Mucosa of descending colon (tissue), 3 donors: ENCODE measurements at regions not wholly inside any gene's neighbourhood (a gene's known extent, or its start where the extent isn't known, plus 50 kb on each side); places are given as distances from the start of the nearest gene placed in this dataset.

Experiments
- ATAC-seq: fragments of 200-7000 bp; cut with Tn5 transposase; one replicate; pipeline ENCODE4 v1.9.1; 2020; ENCODE audit warnings: mild to moderate bottlenecking, moderate library complexity
- DNase-seq, 3 donors: peaks; one replicate each; pipeline ENCODE4 v3.0.0-alpha.2; 2020
- H3K36me3 ChIP-seq: fragments of 200-600 bp; one replicate; pipeline ENCODE4 v1.8.0; 2021; ENCODE audit warnings: low read depth, mild to moderate bottlenecking
- H3K4me1 ChIP-seq: fragments of 200-600 bp; one replicate; pipeline ENCODE4 v1.8.0; 2021; ENCODE audit warnings: low read depth, mild to moderate bottlenecking
- H3K4me3 ChIP-seq: fragments of 200-600 bp; one replicate; pipeline ENCODE4 v1.8.0; 2021; ENCODE audit warnings: mild to moderate bottlenecking
- H3K9me3 ChIP-seq: fragments of 200-600 bp; one replicate; pipeline ENCODE4 v1.8.0; 2021; ENCODE audit warnings: mild to moderate bottlenecking
- CTCF ChIP-seq: fragments of 200-600 bp; IDR thresholded peaks from one replicate; pipeline ENCODE4 v1.8.0; 2022; ENCODE audit warnings: antibody characterized with exemption, mild to moderate bottlenecking
- intact Hi-C, 2 donors: fragments of 100-400 bp; cut with DNase I in 1 of 2; cut with micrococcal nuclease in 1 of 2; formaldehyde crosslinking; loops; one replicate each; pipeline versions ENCODE4 v1.11.0 to v1.11.1; 2022; cut with DNase I, micrococcal nuclease
- donor health status: DM: no; HTN: no; CAD: no; lungs with moderate emphysema.
- donor health status: DM: no; HTN: no; CAD: no.
- donor health status: DM: no; HTN: yes; CAD: no.

DNA sequence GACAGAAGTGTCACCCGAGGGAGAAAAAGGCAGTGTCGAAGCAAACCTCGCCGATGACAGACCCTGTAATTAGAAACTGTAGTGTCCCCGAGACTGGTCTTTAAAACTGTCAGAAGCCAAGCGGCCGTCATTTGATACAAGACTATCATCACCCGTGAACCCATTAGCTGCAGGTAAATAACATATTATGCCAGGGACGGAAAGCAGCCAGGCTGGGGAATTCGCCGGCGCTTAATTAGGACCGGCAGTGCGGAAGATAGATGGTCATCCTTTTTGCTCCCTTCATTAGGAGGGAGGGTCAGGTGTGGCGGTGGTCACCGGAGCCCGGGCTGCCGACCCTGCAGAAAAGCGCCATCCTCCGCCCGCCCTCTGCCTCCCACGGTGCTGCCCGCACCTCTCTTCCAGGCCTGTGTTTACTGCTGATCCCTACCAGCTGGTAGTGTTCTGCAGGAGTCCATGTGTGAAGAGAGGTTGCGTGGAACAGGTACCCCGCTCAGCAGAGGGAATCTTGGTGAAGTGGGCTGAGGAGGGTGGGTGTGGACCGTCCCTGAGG, 109.4 kb upstream of the GSE1 start:
- ATAC-seq: no peak
- intact Hi-C loops: no loop called here
- no peak for DNase-seq
- Histone ChIP-seq H3K36me3 (no peaks in the 10 kb centered on the region), H3K9me3 (no peaks in the 10 kb centered on the region), H3K4me1 (no peaks in the 10 kb centered on the region), H3K4me3 (no peak overlapping the region)
- no peak for TF ChIP-seq CTCF

DNA sequence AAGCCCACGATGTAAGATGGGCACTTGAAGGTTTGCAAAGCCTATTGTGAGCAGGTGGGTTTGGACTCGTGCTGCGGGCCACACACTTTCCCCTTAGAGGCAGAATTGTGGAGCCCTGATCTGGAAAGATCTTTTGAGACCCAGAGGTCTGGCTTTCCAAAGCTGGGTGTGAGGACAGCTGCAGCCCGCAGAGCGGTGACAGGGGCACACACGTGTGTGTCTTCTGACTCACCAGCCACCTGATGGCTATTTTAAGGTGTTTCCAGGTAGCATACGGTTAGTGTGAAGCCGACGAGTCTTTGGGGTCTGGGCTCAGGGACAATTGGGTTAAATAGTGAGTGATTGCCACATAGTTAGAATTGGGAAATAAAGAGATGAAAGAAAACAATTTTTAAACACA, 108.9 kb upstream of the GSE1 start:
- no peak for TF ChIP-seq CTCF
- ATAC-seq (no peak), DNase-seq (no peak)
- intact Hi-C loops: no loop called here
- Histone ChIP-seq H3K4me1 (no peaks in the 10 kb centered on the region), H3K4me3 (no peak overlapping the region), H3K9me3 (no peaks in the 10 kb centered on the region), H3K36me3 (no peaks in the 10 kb centered on the region)

DNA sequence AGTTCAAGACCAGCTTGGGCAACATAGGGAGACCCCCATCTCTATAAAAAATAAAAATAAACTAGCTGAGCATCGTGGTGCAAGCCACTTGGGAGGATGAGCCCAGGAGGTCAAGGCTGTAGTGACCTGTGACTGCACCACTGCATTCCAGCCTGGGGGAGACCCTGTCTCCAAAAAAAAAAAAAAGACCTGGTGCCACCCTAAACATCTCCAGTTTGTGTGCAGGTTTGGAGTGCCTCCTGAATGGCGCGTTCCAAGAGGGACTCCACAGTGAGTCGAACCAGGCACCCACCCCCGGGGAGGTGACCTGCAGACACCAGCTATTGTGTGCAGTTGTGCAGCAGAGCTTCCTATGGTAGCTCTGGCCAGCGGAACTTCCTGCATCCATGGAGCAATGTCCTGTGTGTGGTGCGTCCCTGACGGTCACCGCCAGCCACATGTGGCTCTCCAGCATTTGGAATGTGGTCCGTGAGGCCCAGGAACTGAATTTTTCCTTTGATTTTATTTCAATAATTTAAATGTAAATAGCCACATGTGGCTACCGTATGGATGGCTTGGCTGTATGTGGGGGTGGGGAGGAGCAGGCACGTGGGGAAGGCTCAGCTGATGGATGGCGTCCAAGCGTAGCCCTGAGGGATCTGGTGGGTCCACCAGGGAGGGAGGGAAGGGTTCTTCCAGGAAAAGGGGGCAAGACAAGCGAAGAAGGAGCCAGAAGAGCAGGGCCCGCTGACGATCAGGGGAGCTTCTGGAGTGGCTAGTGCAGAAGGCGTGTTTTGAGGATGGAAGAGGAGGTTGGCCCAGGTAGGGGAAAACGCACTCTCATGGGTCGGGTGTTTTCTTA, 107.1 kb upstream of the GSE1 start:
- no peak overlapping the region for H3K4me3 ChIP-seq
- intact Hi-C loops: no loop called here
- no peaks in the 10 kb centered on the region for H3K36me3 ChIP-seq
- H3K4me1 ChIP-seq: no peaks in the 10 kb centered on the region
- ATAC-seq (no peak), DNase-seq (no peak)
- no peaks in the 10 kb centered on the region for H3K9me3 ChIP-seq
- no peak for TF ChIP-seq CTCF

GRCh38 chr16:85506635-85506911, 106.5 kb upstream of the GSE1 start:
- ATAC-seq (no peak), DNase-seq (no peak)
- H3K36me3 ChIP-seq: no peaks in the 10 kb centered on the region
- no peak overlapping the region for H3K4me3 ChIP-seq
- no peaks in the 10 kb centered on the region for H3K4me1 ChIP-seq
- intact Hi-C loops: no loop called here
- TF ChIP-seq CTCF: no peak
- no peaks in the 10 kb centered on the region for H3K9me3 ChIP-seq

DNA sequence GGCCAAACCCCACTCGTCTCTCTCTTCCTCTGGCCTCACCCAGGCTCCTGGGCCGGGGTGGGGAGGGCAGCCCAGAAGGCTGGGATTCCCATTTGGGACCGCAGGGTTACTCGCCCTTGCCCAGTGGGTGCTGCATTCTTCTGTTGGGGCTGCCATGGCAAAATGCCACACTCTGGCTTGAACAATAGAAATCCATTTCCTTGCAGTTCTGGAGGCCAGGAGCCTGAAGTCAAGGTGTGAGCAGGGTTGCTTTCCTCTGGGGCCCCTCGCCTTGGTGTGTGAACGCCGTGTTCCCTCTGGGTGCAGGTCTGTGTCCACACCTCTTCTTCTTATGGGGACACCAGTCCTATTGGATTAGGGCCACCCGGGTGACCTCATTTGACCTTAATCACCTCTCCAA, 105.8 kb upstream of the GSE1 start:
- intact Hi-C loops: no loop called here
- TF ChIP-seq CTCF: no peak
- Histone ChIP-seq H3K4me3 (no peak overlapping the region), H3K9me3 (no peaks in the 10 kb centered on the region), H3K36me3 (no peaks in the 10 kb centered on the region), H3K4me1 (no peaks in the 10 kb centered on the region)
- DNase-seq (no peak), ATAC-seq (no peak)
